ENCODE measurements at regions not wholly inside any gene's neighbourhood (a gene's known extent, or its start where the extent isn't known, plus 50 kb on each side); places are given as distances from the start of the nearest gene placed in this dataset.
"Not testable (repeated sequence)": the region's sequence is repeated elsewhere in the genome, so short reads cannot be mapped to it uniquely, and the experiment has no call there.

DNA sequence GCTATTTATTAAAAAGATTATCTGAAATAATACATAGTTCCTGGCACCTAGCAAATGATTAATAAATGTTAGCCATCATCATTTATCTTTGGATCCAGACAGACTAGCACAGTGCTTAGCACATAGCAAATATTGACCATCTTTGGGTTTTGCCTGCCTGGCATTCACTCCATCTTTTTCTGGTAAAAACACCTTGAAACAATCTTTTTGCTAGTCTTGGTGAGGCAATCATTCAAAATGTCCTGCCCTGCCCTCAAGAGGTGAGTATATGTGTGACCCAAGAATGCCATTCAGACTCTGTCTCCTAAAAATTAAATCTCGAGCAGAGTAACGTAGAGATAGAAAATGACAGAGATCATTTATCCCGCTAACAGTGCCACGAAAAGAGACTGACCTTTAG is 78.3 kb upstream of the ZNF280D start:
- DNase-seq: no peak

DNA sequence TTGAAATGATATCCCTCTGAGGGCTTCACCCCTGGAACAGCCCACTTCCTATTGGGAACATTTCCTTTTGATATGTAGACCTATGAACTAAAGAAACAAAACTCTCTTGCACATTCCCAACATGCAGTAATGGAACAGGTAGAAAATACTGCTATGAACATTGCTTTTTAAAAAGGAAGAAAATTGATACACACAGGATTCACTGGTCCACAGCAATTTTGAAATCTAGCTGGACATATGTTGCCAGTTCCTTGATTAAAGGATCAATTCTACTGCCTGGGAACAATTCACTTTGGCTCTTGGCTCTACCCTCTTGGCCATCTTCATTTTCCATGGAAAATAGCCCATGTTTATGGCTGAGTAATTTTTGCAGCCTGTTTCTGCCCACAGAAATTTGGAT is 74.9 kb upstream of the ZNF280D start:
- DNase-seq: no peak

DNA sequence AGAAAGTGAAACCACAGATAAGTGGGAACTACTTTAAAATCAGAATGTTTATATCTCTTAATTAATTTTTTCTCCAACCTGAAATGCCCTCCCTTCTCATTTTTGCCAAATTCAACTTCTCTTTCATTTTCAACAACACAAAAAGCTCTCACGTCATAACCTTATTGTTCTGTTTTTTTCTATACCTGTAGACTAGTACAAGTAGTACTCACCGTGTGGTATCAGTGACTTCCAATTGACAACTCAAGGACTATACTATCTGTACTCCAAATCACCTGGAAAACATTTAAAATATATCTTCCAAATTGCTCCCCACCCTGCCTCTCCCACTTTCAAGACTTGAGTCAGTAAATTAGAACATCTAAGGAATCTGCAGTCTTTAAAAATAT is 72.8 kb upstream of the ZNF280D start:
- DNase-seq: no peak

GRCh38 chr15:56805466-56806147 is 72.3 kb upstream of the ZNF280D start:
- peak in 19 of 56 donors; percentile 2 to 64 (median 23) for DNase-seq

- no peak for DNase-seq
Observed at GRCh38 chr15:56804938-56805337, 71.6 kb upstream of the ZNF280D start.

DNA sequence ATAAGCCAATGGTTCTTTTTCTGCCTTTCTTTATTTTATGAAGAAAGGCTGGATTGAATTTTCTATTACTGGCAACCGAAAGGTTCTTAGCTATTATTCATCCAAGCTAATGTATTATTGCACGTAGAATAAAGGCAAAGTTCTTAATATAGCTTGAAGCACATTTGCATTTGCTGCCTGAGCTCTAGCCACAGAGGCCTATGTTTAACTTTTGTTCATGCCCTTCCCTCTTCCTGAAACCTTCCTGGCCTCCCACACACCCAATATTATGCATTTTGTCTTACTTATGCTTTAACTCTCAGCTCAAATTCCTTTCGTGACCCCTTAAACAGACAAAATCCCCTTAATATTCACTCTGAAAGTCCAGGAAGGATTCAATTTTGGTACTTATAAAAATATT is 71.0 kb upstream of the ZNF280D start:
- DNase-seq: no peak

DNA sequence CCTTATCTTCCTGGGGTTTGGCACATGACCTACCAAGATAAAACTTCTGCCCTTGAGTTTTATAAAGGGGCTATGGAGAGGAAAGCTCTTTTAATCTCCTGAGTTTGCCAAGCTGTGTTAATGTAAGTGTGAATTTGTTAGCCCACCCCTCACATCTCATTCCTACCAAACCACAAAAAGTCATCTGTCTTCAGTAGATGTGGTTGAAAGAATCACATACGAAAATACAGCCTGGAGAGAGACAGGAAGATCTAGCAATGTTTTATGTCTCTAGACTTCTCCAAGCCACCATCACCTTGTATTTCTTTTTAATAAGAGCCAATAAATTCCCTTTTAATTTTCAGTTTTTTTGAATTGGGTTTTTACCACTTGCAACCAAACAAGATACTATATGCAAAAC is 68.9 kb upstream of the ZNF280D start:
- no peak for DNase-seq

- DNase-seq: no peak
Observed at GRCh38 chr15:56798639-56799038, 65.3 kb upstream of the ZNF280D start.

- DNase-seq: no peak
Observed at GRCh38 chr15:56797720-56798275, 64.5 kb upstream of the ZNF280D start.

- DNase-seq: no peak
Observed at GRCh38 chr15:56795502-56795901, 62.2 kb upstream of the ZNF280D start.

DNA sequence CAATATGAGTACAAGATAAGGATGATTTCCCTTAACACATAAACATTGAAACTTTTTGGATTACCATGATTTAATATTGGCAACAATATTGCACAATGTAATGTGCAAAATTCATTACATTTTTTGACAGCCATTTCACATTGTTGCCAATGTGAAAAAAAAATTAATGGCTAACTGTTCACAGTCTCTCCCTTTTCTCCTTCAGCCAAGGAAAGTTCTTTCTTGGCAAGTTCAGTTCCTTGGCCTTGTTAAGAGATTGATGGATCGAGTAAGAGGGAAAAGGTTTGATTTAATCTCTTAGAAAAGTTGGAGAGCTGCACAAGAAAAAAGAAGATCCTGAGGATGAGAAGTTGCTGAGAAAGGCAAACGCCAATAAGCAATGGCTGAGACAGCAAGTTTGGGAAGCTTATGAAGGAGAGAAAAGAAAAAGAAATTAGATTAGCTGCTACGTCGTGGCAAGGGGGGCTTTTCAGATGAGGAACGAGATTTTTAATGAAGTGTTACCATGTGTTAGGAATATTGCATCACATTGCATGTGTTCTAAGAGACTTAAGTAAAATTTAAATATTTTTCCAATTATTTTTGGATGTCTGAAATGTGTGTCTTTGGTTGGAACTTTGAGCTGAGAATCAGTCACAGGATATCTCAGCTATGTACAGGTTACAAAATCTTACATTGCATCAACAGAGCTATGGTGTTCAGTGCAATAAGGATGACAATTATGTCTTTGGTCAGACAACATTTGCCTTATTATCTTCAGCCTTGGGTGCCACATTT is 61.4 kb upstream of the ZNF280D start:
- no peak for DNase-seq

DNA sequence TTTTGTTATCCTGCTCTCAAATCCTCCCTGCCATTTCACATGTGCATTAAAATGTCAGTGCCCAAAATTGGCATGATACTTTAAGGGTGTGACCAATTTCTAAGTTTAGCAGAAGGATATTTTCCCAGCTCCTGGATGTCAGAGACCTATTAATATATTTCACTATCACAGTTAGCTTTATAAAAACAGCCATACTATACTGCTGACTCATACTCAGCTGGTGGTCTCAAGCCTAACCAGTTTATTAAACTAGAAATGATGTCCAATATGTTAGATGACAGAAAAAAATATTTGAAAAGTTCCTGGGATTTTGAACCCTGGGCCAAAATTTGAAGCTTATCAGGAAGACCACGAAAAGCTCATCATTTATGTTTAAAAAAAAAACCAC is 60.9 kb upstream of the ZNF280D start:
- DNase-seq: no peak

DNA sequence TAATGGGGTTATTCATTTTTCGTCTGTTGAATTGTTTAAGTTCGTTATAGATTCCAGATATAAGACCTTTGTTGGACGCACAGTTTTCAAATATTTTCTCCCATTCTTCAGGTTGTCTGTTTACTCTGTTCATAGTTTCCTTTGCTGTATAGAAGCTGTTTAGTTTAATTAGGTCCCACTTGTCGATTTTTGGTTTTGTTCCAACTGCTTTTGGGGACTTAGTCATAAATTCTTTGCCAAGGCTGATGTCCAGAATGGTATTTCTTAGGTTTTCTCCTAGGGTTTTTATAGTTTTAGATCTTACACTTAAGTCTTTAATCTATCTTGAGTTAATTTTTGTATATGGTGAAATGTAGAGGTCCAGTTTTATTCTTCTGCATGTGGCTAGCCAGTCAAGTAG is 58.9 kb upstream of the ZNF280D start:
- DNase-seq: no peak

DNA sequence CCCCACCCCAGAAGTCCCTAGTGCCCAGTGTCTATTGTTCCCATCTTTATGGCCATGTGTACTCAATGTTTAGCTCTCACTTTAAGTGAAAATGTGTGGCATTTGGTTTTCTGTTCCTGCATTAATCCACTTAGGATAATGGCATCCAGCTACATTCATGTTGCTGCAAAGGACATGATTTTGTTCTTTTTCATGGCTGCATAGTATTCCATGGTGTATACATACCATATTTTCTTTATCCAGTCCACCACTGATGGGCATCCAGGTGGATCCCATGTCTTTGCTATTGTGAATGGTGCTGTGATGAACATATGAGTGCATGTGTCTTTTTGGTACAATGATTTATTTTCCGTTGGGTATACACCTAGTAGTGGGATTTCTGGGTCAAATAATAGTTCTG is 58.2 kb upstream of the ZNF280D start:
- not testable (repeated sequence) for DNase-seq

DNA sequence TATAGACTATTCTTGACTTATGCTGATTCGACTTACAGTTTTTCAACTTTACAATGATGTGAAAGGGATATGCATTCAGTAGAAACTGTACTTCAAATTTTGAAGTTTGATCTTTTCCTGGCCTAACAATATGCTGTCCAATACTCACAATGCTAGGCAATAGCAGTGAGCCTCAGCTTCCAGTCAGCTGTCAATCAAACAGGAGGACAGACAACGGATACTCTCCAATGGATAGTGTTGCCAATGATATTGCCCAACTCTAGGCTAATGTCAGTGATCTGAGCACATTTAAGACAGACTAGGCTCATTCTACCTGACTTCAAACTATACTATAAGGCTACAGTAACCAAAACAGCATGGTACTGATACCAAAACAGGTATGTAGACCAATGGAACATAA is 55.0 kb upstream of the ZNF280D start:
- DNase-seq: no peak

- no peak for DNase-seq
Observed at GRCh38 chr15:56786966-56787365, 53.7 kb upstream of the ZNF280D start.

DNA sequence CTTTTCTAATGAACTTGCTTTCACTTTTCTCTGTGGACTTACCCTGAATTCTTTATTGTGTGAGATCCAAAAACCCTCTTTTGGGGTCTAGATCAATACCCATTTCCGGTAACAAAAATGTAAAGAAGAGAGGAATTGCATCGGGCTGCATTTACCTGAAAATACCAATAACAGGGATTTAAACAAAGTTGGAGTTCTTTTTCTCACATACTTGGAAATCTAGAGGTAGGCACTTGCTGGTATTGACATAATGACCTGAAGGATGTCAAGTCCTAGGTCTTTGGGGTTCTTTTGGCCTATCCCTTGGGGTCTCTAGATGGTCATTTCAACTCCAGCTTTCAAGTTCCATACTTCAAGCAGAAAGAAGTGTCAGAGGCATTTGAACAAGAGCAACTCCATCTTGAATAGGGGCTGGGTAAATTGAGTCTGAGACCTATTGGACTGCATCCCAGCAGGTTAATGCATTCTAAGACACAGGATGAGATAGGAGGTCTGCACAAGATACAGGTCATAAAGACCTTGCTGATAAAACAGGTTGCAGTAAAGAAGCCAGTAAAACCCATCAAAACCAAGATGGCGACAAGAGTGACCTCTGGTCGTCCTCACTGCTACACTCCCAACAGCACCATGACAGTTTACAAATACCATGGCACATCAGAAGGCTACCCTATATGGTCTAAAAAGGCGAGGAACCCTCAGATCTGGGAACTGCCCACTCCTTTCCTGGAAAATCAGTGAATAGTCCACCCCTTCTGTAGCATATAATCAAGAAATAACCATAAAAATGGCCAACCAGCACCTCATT is 50.8 kb upstream of the ZNF280D start:
- DNase-seq: no peak

GRCh38 chr15:56783156-56783856 is 50.0 kb upstream of the ZNF280D start:
- no peak for DNase-seq
